ENCODE measurements at regions not wholly inside any gene's neighbourhood (a gene's known extent, or its start where the extent isn't known, plus 50 kb on each side); places are given as distances from the start of the nearest gene placed in this dataset.

- Histone ChIP-seq H3K27me3 (ENCODE audit: control insufficient read depth, insufficient read depth, low read length) (no peaks in the 10 kb centered on the region), H3K36me3 (ENCODE audit: control insufficient read depth in 2 of 3, insufficient read depth in 3 of 3, low read length in 3 of 3) (no peaks in the 10 kb centered on the region), H3K4me1 (ENCODE audit: control insufficient read depth in 2 of 3, insufficient read depth in 2 of 3, low read depth in 1 of 3, low read length in 3 of 3) (no peaks in the 10 kb centered on the region), H3K9ac (ENCODE audit: low read length in 3 of 3) (no peak overlapping the region), H3K27ac (ENCODE audit: low read depth in 2 of 2, low read length in 2 of 2) (no peak overlapping the region), H3K9me3 (ENCODE audit: control insufficient read depth in 2 of 3, insufficient read depth in 1 of 3, low read length in 3 of 3) (no peaks in the 10 kb centered on the region), H3K4me3 (ENCODE audit: low read length in 3 of 3) (no peak overlapping the region)
- FAIRE-seq (no peak), DNase-seq (no peak)
- TF ChIP-seq CTCF (IDR thresholded peaks at IDR 0.05; ENCODE audit: borderline replicate concordance, extremely low read depth, insufficient read depth): no peak
- intact Hi-C loops (cut with DNase I): no loop called here
Measured at GRCh38 chr14:80056497-80056801, 154.9 kb downstream of the DIO2 start.

GRCh38 chr14:80055667-80056496 is 155.4 kb downstream of the DIO2 start:
- H3K4me1 ChIP-seq (ENCODE audit: control insufficient read depth in 2 of 3, insufficient read depth in 2 of 3, low read depth in 1 of 3, low read length in 3 of 3): no peaks in the 10 kb centered on the region
- intact Hi-C loops (cut with DNase I): no loop called here
- H3K4me3 ChIP-seq (ENCODE audit: low read length in 3 of 3): no peak overlapping the region
- no peaks in the 10 kb centered on the region for H3K9me3 ChIP-seq (ENCODE audit: control insufficient read depth in 2 of 3, insufficient read depth in 1 of 3, low read length in 3 of 3)
- FAIRE-seq (no peak), DNase-seq (peak in 4 of 5 donors; percentile 40 to 81 (median 66))
- TF ChIP-seq CTCF (IDR thresholded peaks at IDR 0.05; ENCODE audit: borderline replicate concordance, extremely low read depth, insufficient read depth): peak; percentile 73
- no peak overlapping the region for H3K27ac ChIP-seq (ENCODE audit: low read depth in 2 of 2, low read length in 2 of 2)
- no peak overlapping the region for H3K9ac ChIP-seq (ENCODE audit: low read length in 3 of 3)
- no peaks in the 10 kb centered on the region for H3K36me3 ChIP-seq (ENCODE audit: control insufficient read depth in 2 of 3, insufficient read depth in 3 of 3, low read length in 3 of 3)
- no peaks in the 10 kb centered on the region for H3K27me3 ChIP-seq (ENCODE audit: control insufficient read depth, insufficient read depth, low read length)

GRCh38 chr14:80055226-80055625 is 156.1 kb downstream of the DIO2 start:
- H3K4me3 ChIP-seq (ENCODE audit: low read length in 3 of 3): no peak overlapping the region
- TF ChIP-seq CTCF (IDR thresholded peaks at IDR 0.05; ENCODE audit: borderline replicate concordance, extremely low read depth, insufficient read depth): no peak
- intact Hi-C loops (cut with DNase I): no loop called here
- H3K4me1 ChIP-seq (ENCODE audit: control insufficient read depth in 2 of 3, insufficient read depth in 2 of 3, low read depth in 1 of 3, low read length in 3 of 3): no peaks in the 10 kb centered on the region
- H3K27me3 ChIP-seq (ENCODE audit: control insufficient read depth, insufficient read depth, low read length): no peaks in the 10 kb centered on the region
- H3K27ac ChIP-seq (ENCODE audit: low read depth in 2 of 2, low read length in 2 of 2): no peak overlapping the region
- H3K9ac ChIP-seq (ENCODE audit: low read length in 3 of 3): no peak overlapping the region
- no peak for FAIRE-seq
- DNase-seq: no peak
- no peaks in the 10 kb centered on the region for H3K9me3 ChIP-seq (ENCODE audit: control insufficient read depth in 2 of 3, insufficient read depth in 1 of 3, low read length in 3 of 3)
- no peaks in the 10 kb centered on the region for H3K36me3 ChIP-seq (ENCODE audit: control insufficient read depth in 2 of 3, insufficient read depth in 3 of 3, low read length in 3 of 3)

- Histone ChIP-seq H3K9me3 (ENCODE audit: control insufficient read depth in 2 of 3, insufficient read depth in 1 of 3, low read length in 3 of 3) (no peaks in the 10 kb centered on the region), H3K27me3 (ENCODE audit: control insufficient read depth, insufficient read depth, low read length) (no peaks in the 10 kb centered on the region), H3K27ac (ENCODE audit: low read depth in 2 of 2, low read length in 2 of 2) (no peak overlapping the region), H3K4me3 (ENCODE audit: low read length in 3 of 3) (no peak overlapping the region), H3K9ac (ENCODE audit: low read length in 3 of 3) (no peak overlapping the region), H3K4me1 (ENCODE audit: control insufficient read depth in 2 of 3, insufficient read depth in 2 of 3, low read depth in 1 of 3, low read length in 3 of 3) (no peaks in the 10 kb centered on the region), H3K36me3 (ENCODE audit: control insufficient read depth in 2 of 3, insufficient read depth in 3 of 3, low read length in 3 of 3) (no peaks in the 10 kb centered on the region)
- DNase-seq (no peak), FAIRE-seq (no peak)
- TF ChIP-seq CTCF (IDR thresholded peaks at IDR 0.05; ENCODE audit: borderline replicate concordance, extremely low read depth, insufficient read depth): no peak
- intact Hi-C loops (cut with DNase I): no loop called here
Measured at GRCh38 chr14:80054020-80054419, 157.3 kb downstream of the DIO2 start.
